Left lung (tissue), 4 donors: ENCODE measurements at regions not wholly inside any gene's neighbourhood (a gene's known extent, or its start where the extent isn't known, plus 50 kb on each side); places are given as distances from the start of the nearest gene placed in this dataset.

Experiments
- ATAC-seq: fragments of 200-7000 bp; cut with Tn5 transposase; one replicate; pipeline ENCODE4 v1.9.1; 2020; ENCODE audit warnings: moderate library complexity
- DNase-seq, 4 donors: peaks; one replicate each; pipeline ENCODE4 v3.0.0-alpha.2; 2013 to 2020
- H3K27ac ChIP-seq, 2 donors: fragments of 200-600 bp; sonication (generic) in 1 of 2; one replicate each; pipeline versions ENCODE4 v1.5.0 to v1.8.0; 2020 to 2021
- H3K27me3 ChIP-seq, 2 donors: fragments of 200-600 bp; sonication (generic) in 1 of 2; one replicate each; pipeline versions ENCODE4 v1.5.0 to v1.8.0; 2020 to 2021
- H3K36me3 ChIP-seq, 2 donors: fragments of 200-600 bp; sonication (generic) in 1 of 2; one replicate each; pipeline versions ENCODE4 v1.5.0 to v1.8.0; 2020 to 2021
- H3K4me1 ChIP-seq, 2 donors: fragments of 200-600 bp; one replicate each; pipeline ENCODE4 v1.8.0; 2021
- H3K4me3 ChIP-seq, 2 donors: fragments of 200-600 bp; sonication (generic) in 1 of 2; one replicate each; pipeline versions ENCODE4 v1.5.0 to v1.8.0; 2020 to 2021; ENCODE audit warnings: mild to moderate bottlenecking in 1 of 2
- H3K9me3 ChIP-seq, 2 donors: fragments of 200-600 bp; sonication (generic) in 1 of 2; one replicate each; pipeline versions ENCODE4 v1.5.0 to v1.8.0; 2020 to 2021
- intact Hi-C, 2 donors: fragments of 100-400 bp; cut with DNase I; formaldehyde crosslinking; loops; one replicate each; pipeline versions ENCODE4 v1.11.2 to v1.14.2; 2022
- TF ChIP-seq, protein P1 (sequence below), 2 donors: fragments of 200-600 bp; sonication (generic) in 1 of 2; IDR thresholded peaks; one replicate each; pipeline versions ENCODE4 v1.5.0 to v1.8.0; 2021; ENCODE audit warnings: antibody characterized with exemption in 2 of 2
- donor health status: DM: no; HTN: yes; CAD: no.
- donor health status: DM: no; HTN: no; CAD: no.

GRCh38 chr15:96703794-96704550, 373.5 kb downstream of the NR2F2 start:
- no peak overlapping the region for H3K4me3 ChIP-seq
- H3K27ac ChIP-seq = no peak overlapping the region
- no peaks in the 10 kb centered on the region for H3K36me3 ChIP-seq
- ATAC-seq = no peak
- no peaks in the 10 kb centered on the region for H3K4me1 ChIP-seq
- no peaks in the 10 kb centered on the region for H3K9me3 ChIP-seq
- H3K27me3 ChIP-seq = peaks cover 0 to 10% of the 10 kb centered on the region in 2 donors
- DNase-seq = no peak
- TF ChIP-seq, protein P1, sequence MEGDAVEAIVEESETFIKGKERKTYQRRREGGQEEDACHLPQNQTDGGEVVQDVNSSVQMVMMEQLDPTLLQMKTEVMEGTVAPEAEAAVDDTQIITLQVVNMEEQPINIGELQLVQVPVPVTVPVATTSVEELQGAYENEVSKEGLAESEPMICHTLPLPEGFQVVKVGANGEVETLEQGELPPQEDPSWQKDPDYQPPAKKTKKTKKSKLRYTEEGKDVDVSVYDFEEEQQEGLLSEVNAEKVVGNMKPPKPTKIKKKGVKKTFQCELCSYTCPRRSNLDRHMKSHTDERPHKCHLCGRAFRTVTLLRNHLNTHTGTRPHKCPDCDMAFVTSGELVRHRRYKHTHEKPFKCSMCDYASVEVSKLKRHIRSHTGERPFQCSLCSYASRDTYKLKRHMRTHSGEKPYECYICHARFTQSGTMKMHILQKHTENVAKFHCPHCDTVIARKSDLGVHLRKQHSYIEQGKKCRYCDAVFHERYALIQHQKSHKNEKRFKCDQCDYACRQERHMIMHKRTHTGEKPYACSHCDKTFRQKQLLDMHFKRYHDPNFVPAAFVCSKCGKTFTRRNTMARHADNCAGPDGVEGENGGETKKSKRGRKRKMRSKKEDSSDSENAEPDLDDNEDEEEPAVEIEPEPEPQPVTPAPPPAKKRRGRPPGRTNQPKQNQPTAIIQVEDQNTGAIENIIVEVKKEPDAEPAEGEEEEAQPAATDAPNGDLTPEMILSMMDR (IDR thresholded peaks at IDR 0.05) = no peak
- intact Hi-C loops = no loop called here

DNA sequence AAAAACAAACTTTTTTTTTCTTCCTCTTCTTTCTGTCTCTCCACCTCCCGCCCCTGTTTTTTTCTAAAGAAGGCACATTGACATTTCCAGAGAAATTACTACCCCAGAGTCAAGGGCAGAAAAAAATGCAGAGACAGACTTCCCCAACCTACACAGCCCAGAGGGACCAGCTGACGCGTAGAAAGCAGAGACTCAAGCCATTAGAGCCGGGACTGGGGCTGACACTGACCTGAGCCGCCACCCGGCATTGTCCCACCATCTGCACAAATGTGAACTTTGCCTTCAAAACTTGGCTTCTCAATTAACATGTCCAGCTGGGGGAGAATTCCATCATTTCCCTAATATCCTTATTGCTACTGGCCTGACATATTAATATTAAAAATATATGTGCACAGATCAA, 385.6 kb downstream of the NR2F2 start:
- H3K36me3 ChIP-seq = no peaks in the 10 kb centered on the region
- no peak overlapping the region for H3K27ac ChIP-seq
- DNase-seq (no peak), ATAC-seq (no peak)
- TF ChIP-seq, protein P1 (IDR thresholded peaks at IDR 0.05) = no peak
- intact Hi-C loops = no loop called here
- no peaks in the 10 kb centered on the region for H3K9me3 ChIP-seq
- no peaks in the 10 kb centered on the region for H3K4me1 ChIP-seq
- H3K27me3 ChIP-seq = no peaks in the 10 kb centered on the region
- no peak overlapping the region for H3K4me3 ChIP-seq

DNA sequence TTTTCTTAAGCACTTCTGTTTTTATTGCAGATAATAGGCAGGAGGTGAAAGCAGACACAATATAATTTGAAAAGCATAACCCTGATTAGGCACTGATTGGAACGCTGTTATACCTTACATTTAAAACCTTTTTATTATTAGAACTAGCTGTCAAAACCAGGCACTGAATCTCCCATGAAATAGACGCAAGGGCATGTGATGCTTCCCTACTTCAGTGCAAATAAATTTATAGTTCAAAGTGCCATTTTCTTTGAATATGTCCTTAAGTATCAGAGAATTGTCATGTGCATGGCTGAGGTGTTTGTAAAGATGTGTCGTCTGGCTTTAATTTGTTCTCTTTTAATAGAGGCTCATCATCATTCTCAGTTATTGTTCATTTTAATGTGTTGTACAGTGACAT, 386.0 kb downstream of the NR2F2 start:
- no peak for ATAC-seq
- Histone ChIP-seq H3K4me3 (no peak overlapping the region), H3K4me1 (no peaks in the 10 kb centered on the region), H3K36me3 (no peaks in the 10 kb centered on the region), H3K27ac (no peak overlapping the region), H3K27me3 (no peaks in the 10 kb centered on the region), H3K9me3 (no peaks in the 10 kb centered on the region)
- DNase-seq = no peak
- TF ChIP-seq, protein P1 (IDR thresholded peaks at IDR 0.05) = no peak
- intact Hi-C loops = no loop called here

- ATAC-seq (no peak), DNase-seq (no peak)
- Histone ChIP-seq H3K27ac (no peak overlapping the region), H3K36me3 (no peaks in the 10 kb centered on the region), H3K4me1 (no peaks in the 10 kb centered on the region), H3K4me3 (no peak overlapping the region), H3K9me3 (no peaks in the 10 kb centered on the region), H3K27me3 (no peaks in the 10 kb centered on the region)
- intact Hi-C loops = no loop called here
- TF ChIP-seq, protein P1 (IDR thresholded peaks at IDR 0.05) = no peak
These were observed 389.8 kb downstream of the NR2F2 start for GRCh38 chr15:96720251-96720650.

- H3K36me3 ChIP-seq = no peaks in the 10 kb centered on the region
- intact Hi-C loops = no loop called here
- ATAC-seq (no peak), DNase-seq (no peak)
- no peaks in the 10 kb centered on the region for H3K9me3 ChIP-seq
- H3K4me1 ChIP-seq = no peaks in the 10 kb centered on the region
- TF ChIP-seq, protein P1 (IDR thresholded peaks at IDR 0.05) = no peak
- H3K4me3 ChIP-seq = no peak overlapping the region
- no peak overlapping the region for H3K27ac ChIP-seq
- H3K27me3 ChIP-seq = no peaks in the 10 kb centered on the region
These were observed 390.2 kb downstream of the NR2F2 start for GRCh38 chr15:96720656-96721055.
